ENCODE measurements at regions not wholly inside any gene's neighbourhood (a gene's known extent, or its start where the extent isn't known, plus 50 kb on each side); places are given as distances from the start of the nearest gene placed in this dataset.

GRCh38 chr1:96865731-96866685, 144.4 kb downstream of the PTBP2 start:
- TF ChIP-seq, protein P1, sequence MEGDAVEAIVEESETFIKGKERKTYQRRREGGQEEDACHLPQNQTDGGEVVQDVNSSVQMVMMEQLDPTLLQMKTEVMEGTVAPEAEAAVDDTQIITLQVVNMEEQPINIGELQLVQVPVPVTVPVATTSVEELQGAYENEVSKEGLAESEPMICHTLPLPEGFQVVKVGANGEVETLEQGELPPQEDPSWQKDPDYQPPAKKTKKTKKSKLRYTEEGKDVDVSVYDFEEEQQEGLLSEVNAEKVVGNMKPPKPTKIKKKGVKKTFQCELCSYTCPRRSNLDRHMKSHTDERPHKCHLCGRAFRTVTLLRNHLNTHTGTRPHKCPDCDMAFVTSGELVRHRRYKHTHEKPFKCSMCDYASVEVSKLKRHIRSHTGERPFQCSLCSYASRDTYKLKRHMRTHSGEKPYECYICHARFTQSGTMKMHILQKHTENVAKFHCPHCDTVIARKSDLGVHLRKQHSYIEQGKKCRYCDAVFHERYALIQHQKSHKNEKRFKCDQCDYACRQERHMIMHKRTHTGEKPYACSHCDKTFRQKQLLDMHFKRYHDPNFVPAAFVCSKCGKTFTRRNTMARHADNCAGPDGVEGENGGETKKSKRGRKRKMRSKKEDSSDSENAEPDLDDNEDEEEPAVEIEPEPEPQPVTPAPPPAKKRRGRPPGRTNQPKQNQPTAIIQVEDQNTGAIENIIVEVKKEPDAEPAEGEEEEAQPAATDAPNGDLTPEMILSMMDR (IDR thresholded peaks at IDR 0.05; ENCODE audit: low read depth, low read length, missing control alignments) = no peak
- H3K4me3 ChIP-seq (replicated peaks; ENCODE audit: low read depth, low read length) = no peak overlapping the region
- DNase-seq (ENCODE audit: extremely low read depth, low read depth) = peak; percentile 90

DNA sequence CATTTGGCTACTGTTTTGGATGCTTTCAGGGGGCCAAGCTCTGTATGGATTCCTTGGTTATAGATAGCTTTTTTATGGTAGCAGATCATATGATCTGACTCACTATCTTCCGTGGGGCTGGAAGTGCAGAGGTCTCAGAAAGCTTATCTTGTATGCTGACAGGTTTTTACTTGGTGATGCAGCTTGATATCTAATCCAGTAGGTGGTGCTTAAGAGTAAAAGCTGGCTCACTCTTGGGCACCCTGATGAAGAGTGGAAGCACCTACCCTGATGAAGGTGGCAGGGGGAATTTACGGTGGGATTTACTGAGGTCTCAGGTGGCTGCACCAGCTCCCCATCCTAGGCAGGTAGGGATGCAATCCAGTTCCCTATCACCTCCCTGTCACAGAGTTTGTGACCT, 151.2 kb downstream of the PTBP2 start:
- no peak overlapping the region for H3K4me3 ChIP-seq (replicated peaks; ENCODE audit: low read depth, low read length)
- TF ChIP-seq, protein P1 (IDR thresholded peaks at IDR 0.05; ENCODE audit: low read depth, low read length, missing control alignments) = no peak
- DNase-seq (ENCODE audit: extremely low read depth, low read depth) = no peak

DNA sequence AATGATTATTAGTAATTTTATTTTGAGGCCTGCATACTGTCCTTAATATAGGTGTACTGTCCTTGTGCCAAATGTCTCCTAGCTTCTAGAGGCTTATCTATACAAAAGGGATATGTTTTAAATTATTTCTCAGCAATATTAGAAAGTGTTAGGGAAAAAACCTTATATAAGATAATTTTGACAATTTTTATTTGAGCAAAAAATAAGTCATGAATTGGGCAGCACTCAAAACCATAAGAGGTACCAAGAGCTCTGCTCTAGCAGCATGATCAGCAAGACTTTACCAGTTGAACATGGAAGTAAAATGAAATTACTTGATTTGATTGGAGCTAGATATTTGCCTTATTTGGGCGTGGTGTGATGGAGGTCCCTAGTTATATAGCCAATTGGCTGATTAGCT, 157.1 kb downstream of the PTBP2 start:
- no peak for DNase-seq (ENCODE audit: extremely low read depth, low read depth)
- H3K4me3 ChIP-seq (replicated peaks; ENCODE audit: low read depth, low read length) = no peak overlapping the region
- TF ChIP-seq, protein P1 (IDR thresholded peaks at IDR 0.05; ENCODE audit: low read depth, low read length, missing control alignments) = no peak

GRCh38 chr1:96880626-96881025, 159.0 kb downstream of the PTBP2 start:
- TF ChIP-seq, protein P1 (IDR thresholded peaks at IDR 0.05; ENCODE audit: low read depth, low read length, missing control alignments) = no peak
- no peak overlapping the region for H3K4me3 ChIP-seq (replicated peaks; ENCODE audit: low read depth, low read length)
- DNase-seq (ENCODE audit: extremely low read depth, low read depth) = no peak

DNA sequence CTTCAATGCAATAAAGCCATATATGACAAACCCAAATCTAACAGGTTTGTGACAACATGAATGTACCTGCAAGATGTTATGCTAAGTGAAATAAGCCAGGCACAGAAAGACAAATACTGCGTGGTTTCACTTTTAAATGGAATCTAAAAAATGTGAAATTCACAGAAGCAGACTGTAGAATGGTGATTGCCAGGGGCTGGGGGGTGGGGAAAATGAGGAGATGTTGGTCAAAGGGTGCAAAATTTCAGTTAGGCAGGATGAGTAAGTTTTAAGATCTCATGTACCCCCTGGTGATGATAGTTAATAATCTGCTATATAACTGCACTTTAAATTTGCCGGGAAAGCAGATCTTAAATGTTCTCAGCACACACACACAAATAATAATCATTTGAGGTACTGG, 160.5 kb downstream of the PTBP2 start:
- no peak for DNase-seq (ENCODE audit: extremely low read depth, low read depth)
- TF ChIP-seq, protein P1 (IDR thresholded peaks at IDR 0.05; ENCODE audit: low read depth, low read length, missing control alignments) = no peak

GRCh38 chr1:96886474-96886873, 164.9 kb downstream of the PTBP2 start:
- DNase-seq (ENCODE audit: extremely low read depth, low read depth) = no peak
- no peak overlapping the region for H3K4me3 ChIP-seq (replicated peaks; ENCODE audit: low read depth, low read length)
- TF ChIP-seq, protein P1 (IDR thresholded peaks at IDR 0.05; ENCODE audit: low read depth, low read length, missing control alignments) = no peak

More for the DNA sequence above, 160.5 kb downstream of the PTBP2 start:
- no peak overlapping the region for H3K4me3 ChIP-seq (replicated peaks; ENCODE audit: low read depth, low read length)

Data from HFF-Myc (cell line).